ENCODE measurements at regions not wholly inside any gene's neighbourhood (a gene's known extent, or its start where the extent isn't known, plus 50 kb on each side); places are given as distances from the start of the nearest gene placed in this dataset.

GRCh38 chr20:22810626-22811569 is 224.2 kb upstream of the SSTR4 start:
- 3% methylated on average over 10 of the region's 11 CpGs for WGBS (ENCODE audit: insufficient coverage, low coverage, missing lambda C conversion rate)
- FAIRE-seq (no peak), ATAC-seq (no peak), DNase-seq (ENCODE audit: extremely low read depth in 1 of 4, low spot score in 3 of 4) (no peak)
- in situ Hi-C loops (cut with MboI): no loop called here
- H3K9me3 ChIP-seq (replicated peaks; ENCODE audit: control insufficient read depth, insufficient read depth, low read depth, low read length): no peaks in the 10 kb centered on the region
- H3K9ac ChIP-seq (ENCODE audit: insufficient read depth in 1 of 2, low read depth in 2 of 2, low read length in 2 of 2): no peak overlapping the region
- H3K36me3 ChIP-seq (ENCODE audit: control insufficient read depth, insufficient read depth, low read length): no peaks in the 10 kb centered on the region
- no TSS peak for BruUV-seq (replicated peaks)
- ChIA-PET CTCF (ENCODE audit: low intra/inter-chr PET ratio) (no interaction called here), POLR2A (no interaction called here)
- H2AFZ ChIP-seq (ENCODE audit: low read depth, low read length): no peak overlapping the region
- no peaks in the 10 kb centered on the region for H4K20me1 ChIP-seq (replicated peaks; ENCODE audit: control insufficient read depth, insufficient read depth, low read length)
- no peaks in the 10 kb centered on the region for H3K4me1 ChIP-seq (replicated peaks in 1 of 2; ENCODE audit: control insufficient read depth in 2 of 2, insufficient read depth in 2 of 2, low read length in 2 of 2)
- H3K79me2 ChIP-seq (ENCODE audit: control insufficient read depth, insufficient read depth, low read length): no peaks in the 10 kb centered on the region
- intact Hi-C loops (cut with micrococcal nuclease): no loop called here
- no peak overlapping the region for H3K27ac ChIP-seq (ENCODE audit: extremely low read depth, low read depth, low read length)
- no peak overlapping the region for H3K4me3 ChIP-seq
- H3K4me2 ChIP-seq (ENCODE audit: insufficient read depth, low read length): no peak overlapping the region
- no peaks in the 10 kb centered on the region for H3K9me1 ChIP-seq (ENCODE audit: control insufficient read depth, insufficient read depth, low read length)
- H3K27me3 ChIP-seq (ENCODE audit: control insufficient read depth in 2 of 2, insufficient read depth in 2 of 2, low read length in 2 of 2): peaks cover 0 to 11% of the 10 kb centered on the region in 2 experiments; a peak in 3 of 5 replicates
- no peak for TF ChIP-seq ZKSCAN1 (IDR thresholded peaks at IDR 0.05; ENCODE audit: low read depth, low read length)
- no peak for TF ChIP-seq PHF8 (IDR thresholded peaks at IDR 0.05; ENCODE audit: borderline replicate concordance, low read length)
- TF ChIP-seq EP300 (IDR thresholded peaks at IDR 0.05; ENCODE audit: low read length): no peak
- TF ChIP-seq ZNF395 (CRISPR knock-in tag; IDR thresholded peaks at IDR 0.05): no peak
- TF ChIP-seq NONO (IDR thresholded peaks at IDR 0.05; ENCODE audit: low read depth in 2 of 2, low read length in 1 of 2): no peak
- TF ChIP-seq SMARCA4 (IDR thresholded peaks at IDR 0.05): no peak
- no peak for TF ChIP-seq SRF (CRISPR knock-in tag; IDR thresholded peaks at IDR 0.05)
- TF ChIP-seq MCM2 (IDR thresholded peaks at IDR 0.05; ENCODE audit: low read depth): no peak
- TF ChIP-seq, protein P1, sequence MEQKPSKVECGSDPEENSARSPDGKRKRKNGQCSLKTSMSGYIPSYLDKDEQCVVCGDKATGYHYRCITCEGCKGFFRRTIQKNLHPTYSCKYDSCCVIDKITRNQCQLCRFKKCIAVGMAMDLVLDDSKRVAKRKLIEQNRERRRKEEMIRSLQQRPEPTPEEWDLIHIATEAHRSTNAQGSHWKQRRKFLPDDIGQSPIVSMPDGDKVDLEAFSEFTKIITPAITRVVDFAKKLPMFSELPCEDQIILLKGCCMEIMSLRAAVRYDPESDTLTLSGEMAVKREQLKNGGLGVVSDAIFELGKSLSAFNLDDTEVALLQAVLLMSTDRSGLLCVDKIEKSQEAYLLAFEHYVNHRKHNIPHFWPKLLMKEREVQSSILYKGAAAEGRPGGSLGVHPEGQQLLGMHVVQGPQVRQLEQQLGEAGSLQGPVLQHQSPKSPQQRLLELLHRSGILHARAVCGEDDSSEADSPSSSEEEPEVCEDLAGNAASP (IDR thresholded peaks at IDR 0.05): no peak
- no peak for TF ChIP-seq CAMTA2 (CRISPR knock-in tag; conservative IDR thresholded peaks at IDR 0.05)
- no peak for TF ChIP-seq HOMEZ (CRISPR knock-in tag; IDR thresholded peaks at IDR 0.05)
- TF ChIP-seq TAF15 (IDR thresholded peaks at IDR 0.05; ENCODE audit: low read depth, low read length): no peak
- no peak for TF ChIP-seq ZNF764 (CRISPR knock-in tag; IDR thresholded peaks at IDR 0.05; ENCODE audit: low read depth)
- TF ChIP-seq, protein P2, sequence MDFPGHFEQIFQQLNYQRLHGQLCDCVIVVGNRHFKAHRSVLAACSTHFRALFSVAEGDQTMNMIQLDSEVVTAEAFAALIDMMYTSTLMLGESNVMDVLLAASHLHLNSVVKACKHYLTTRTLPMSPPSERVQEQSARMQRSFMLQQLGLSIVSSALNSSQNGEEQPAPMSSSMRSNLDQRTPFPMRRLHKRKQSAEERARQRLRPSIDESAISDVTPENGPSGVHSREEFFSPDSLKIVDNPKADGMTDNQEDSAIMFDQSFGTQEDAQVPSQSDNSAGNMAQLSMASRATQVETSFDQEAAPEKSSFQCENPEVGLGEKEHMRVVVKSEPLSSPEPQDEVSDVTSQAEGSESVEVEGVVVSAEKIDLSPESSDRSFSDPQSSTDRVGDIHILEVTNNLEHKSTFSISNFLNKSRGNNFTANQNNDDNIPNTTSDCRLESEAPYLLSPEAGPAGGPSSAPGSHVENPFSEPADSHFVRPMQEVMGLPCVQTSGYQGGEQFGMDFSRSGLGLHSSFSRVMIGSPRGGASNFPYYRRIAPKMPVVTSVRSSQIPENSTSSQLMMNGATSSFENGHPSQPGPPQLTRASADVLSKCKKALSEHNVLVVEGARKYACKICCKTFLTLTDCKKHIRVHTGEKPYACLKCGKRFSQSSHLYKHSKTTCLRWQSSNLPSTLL (IDR thresholded peaks at IDR 0.05): no peak
- TF ChIP-seq ZC3H11A (IDR thresholded peaks at IDR 0.05; ENCODE audit: low read depth, low read length): no peak
- TF ChIP-seq ZNF274 (IDR thresholded peaks at IDR 0.05; ENCODE audit: borderline replicate concordance, low read depth, low read length): no peak
- TF ChIP-seq HIVEP1 (CRISPR knock-in tag; IDR thresholded peaks at IDR 0.05): no peak

Data from K562 (cell line).